Astrocyte (in vitro differentiated cells and primary cell): ENCODE measurements at regions not wholly inside any gene's neighbourhood (a gene's known extent, or its start where the extent isn't known, plus 50 kb on each side); places are given as distances from the start of the nearest gene placed in this dataset.

ENCODE experiments used
- EZH2 ChIP-seq: IDR thresholded peaks from 2 replicates; pipeline ENCODE4 v1.6.1; 2012; ENCODE audit warnings: mild to moderate bottlenecking, low read length, inconsistent platforms; ENCODE audit not compliant: insufficient read depth
- TF ChIP-seq, protein P1 (sequence below): IDR thresholded peaks from 2 replicates; pipeline ENCODE4 v1.5.1; 2011; ENCODE audit warnings: low read depth, mild to moderate bottlenecking, inconsistent platforms, low read length, moderate library complexity; ENCODE audit not compliant: insufficient read depth

DNA sequence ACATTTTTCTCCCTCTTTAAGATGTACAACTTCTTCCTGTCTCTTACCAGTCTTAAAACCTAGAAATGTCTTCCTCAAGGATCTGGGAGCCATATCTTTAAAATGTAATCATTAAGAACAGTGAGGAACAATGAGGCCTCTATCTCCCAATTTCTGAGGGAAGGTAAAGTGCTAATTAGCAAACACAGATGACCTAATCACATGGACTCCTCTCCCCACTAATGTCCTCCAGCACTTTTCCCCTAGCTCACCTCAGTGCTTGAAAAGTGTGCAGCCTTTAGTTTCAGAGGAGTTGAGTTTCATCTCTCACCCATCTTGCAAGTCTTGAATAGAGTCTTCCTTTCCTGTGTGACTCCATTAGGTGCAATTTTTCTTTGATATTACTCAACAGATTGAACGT, 771.0 kb downstream of the PDCD6IP start:
- TF ChIP-seq, protein P1, sequence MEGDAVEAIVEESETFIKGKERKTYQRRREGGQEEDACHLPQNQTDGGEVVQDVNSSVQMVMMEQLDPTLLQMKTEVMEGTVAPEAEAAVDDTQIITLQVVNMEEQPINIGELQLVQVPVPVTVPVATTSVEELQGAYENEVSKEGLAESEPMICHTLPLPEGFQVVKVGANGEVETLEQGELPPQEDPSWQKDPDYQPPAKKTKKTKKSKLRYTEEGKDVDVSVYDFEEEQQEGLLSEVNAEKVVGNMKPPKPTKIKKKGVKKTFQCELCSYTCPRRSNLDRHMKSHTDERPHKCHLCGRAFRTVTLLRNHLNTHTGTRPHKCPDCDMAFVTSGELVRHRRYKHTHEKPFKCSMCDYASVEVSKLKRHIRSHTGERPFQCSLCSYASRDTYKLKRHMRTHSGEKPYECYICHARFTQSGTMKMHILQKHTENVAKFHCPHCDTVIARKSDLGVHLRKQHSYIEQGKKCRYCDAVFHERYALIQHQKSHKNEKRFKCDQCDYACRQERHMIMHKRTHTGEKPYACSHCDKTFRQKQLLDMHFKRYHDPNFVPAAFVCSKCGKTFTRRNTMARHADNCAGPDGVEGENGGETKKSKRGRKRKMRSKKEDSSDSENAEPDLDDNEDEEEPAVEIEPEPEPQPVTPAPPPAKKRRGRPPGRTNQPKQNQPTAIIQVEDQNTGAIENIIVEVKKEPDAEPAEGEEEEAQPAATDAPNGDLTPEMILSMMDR, result no peak
- TF ChIP-seq EZH2, result no peak
